SK-N-SH treated with all-trans-retinoic acid at 6 μM for 48 hours (cell line): ENCODE measurements at regions not wholly inside any gene's neighbourhood (a gene's known extent, or its start where the extent isn't known, plus 50 kb on each side); places are given as distances from the start of the nearest gene placed in this dataset.
A peak's percentile ranks its signal among the peaks of the same experiment; 100 is the strongest.

Experiments
- ATAC-seq: fragments of 200-7000 bp; cut with Tn5 transposase; 3 replicates; pipeline ENCODE4 v1.9.1; 2020; ENCODE audit warnings: mild to moderate bottlenecking, moderate library complexity
- ARNTL ChIP-seq: fragments of 450-650 bp; formaldehyde crosslinking; IDR thresholded peaks from 2 replicates; pipeline ENCODE4 v1.5.0; 2020; ENCODE audit warnings: low read depth, mild to moderate bottlenecking, moderate library complexity, borderline replicate concordance
- BACH2 ChIP-seq: fragments of 250-450 bp; sonication (Bioruptor Pico); IDR thresholded peaks from 2 replicates; pipeline ENCODE4 v1.9.0; 2021; ENCODE audit warnings: mild to moderate bottlenecking, borderline replicate concordance
- CSDC2 ChIP-seq: fragments of 250-450 bp; sonication (Bioruptor Pico); IDR thresholded peaks from 2 replicates; pipeline ENCODE4 v1.5.0; 2020; ENCODE audit warnings: mild to moderate bottlenecking, moderate library complexity
- ESRRG ChIP-seq: fragments of 250-450 bp; sonication (Bioruptor Pico); IDR thresholded peaks from 2 replicates; pipeline ENCODE4 v1.6.1; 2021; ENCODE audit warnings: mild to moderate bottlenecking
- GLIS3 ChIP-seq: fragments of 250-450 bp; sonication (Bioruptor Pico); IDR thresholded peaks from 2 replicates; pipeline ENCODE4 v1.5.0; 2020; ENCODE audit warnings: mild to moderate bottlenecking, moderate library complexity
- ISL1 ChIP-seq: fragments of 250-450 bp; sonication (Bioruptor Pico); IDR thresholded peaks from 2 replicates; pipeline ENCODE4 v2.1.2; 2022; ENCODE audit warnings: mild to moderate bottlenecking, moderate library complexity
- OSR1 ChIP-seq: fragments of 250-450 bp; sonication (Bioruptor Pico); IDR thresholded peaks from 2 replicates; pipeline ENCODE4 v1.8.0; 2022; ENCODE audit warnings: moderate library complexity, mild to moderate bottlenecking, inconsistent platforms
- PPARA ChIP-seq: fragments of 250-450 bp; sonication (Bioruptor Pico); IDR thresholded peaks from 2 replicates; pipeline ENCODE4 v1.5.0; 2020; ENCODE audit warnings: mild to moderate bottlenecking, borderline replicate concordance
- SNAI2 ChIP-seq: fragments of 250-450 bp; sonication (Bioruptor Pico); IDR thresholded peaks from 2 replicates; pipeline ENCODE4 v1.5.0; 2020; ENCODE audit warnings: mild to moderate bottlenecking, moderate library complexity
- TCF4 ChIP-seq: fragments of 250-450 bp; sonication (Bioruptor Pico); IDR thresholded peaks from 2 replicates; pipeline ENCODE4 v1.8.0; 2021; ENCODE audit warnings: mild to moderate bottlenecking, moderate library complexity, borderline replicate concordance
- ZFP3 ChIP-seq: fragments of 250-450 bp; sonication (Bioruptor Pico); IDR thresholded peaks from 2 replicates; pipeline ENCODE4 v1.5.0; 2020; ENCODE audit warnings: mild to moderate bottlenecking, moderate library complexity
- ZFP30 ChIP-seq: fragments of 450-650 bp; formaldehyde crosslinking; IDR thresholded peaks from 2 replicates; pipeline ENCODE4 v1.5.0; 2022; ENCODE audit warnings: mild to moderate bottlenecking, moderate library complexity
- ZNF565 ChIP-seq: fragments of 450-650 bp; formaldehyde crosslinking; conservative IDR thresholded peaks from 2 replicates; pipeline ENCODE4 v1.5.0; 2020; ENCODE audit warnings: low read depth, mild to moderate bottlenecking, moderate library complexity
- ZNF70 ChIP-seq: fragments of 450-650 bp; formaldehyde crosslinking; IDR thresholded peaks from 2 replicates; pipeline ENCODE4 v1.5.0; 2020; ENCODE audit warnings: mild to moderate bottlenecking, moderate library complexity
- ZNF8 ChIP-seq: fragments of 450-650 bp; formaldehyde crosslinking; IDR thresholded peaks from 2 replicates; pipeline ENCODE4 v1.5.0; 2020; ENCODE audit warnings: mild to moderate bottlenecking, moderate library complexity
- TF ChIP-seq, protein P1 (sequence below): fragments of 250-450 bp; sonication (Bioruptor Pico); IDR thresholded peaks from 2 replicates; pipeline ENCODE4 v1.5.1; 2020; ENCODE audit warnings: low read depth, mild to moderate bottlenecking, moderate library complexity
- TF ChIP-seq, protein P2 (sequence below): fragments of 250-450 bp; sonication (Bioruptor Pico); IDR thresholded peaks from 2 replicates; pipeline ENCODE4 v1.8.0; 2020; ENCODE audit warnings: mild to moderate bottlenecking, moderate library complexity, borderline replicate concordance
- TF ChIP-seq, protein P3 (sequence below): fragments of 250-450 bp; sonication (Bioruptor Pico); IDR thresholded peaks from 2 replicates; pipeline ENCODE4 v1.8.0; 2021; ENCODE audit warnings: low read depth, mild to moderate bottlenecking, moderate library complexity, borderline replicate concordance
- TF ChIP-seq, protein P4 (sequence below): fragments of 250-450 bp; sonication (Bioruptor Pico); IDR thresholded peaks from 2 replicates; pipeline ENCODE4 v1.5.1; 2021; ENCODE audit warnings: mild to moderate bottlenecking, moderate library complexity
- TF ChIP-seq, protein P5 (sequence below): fragments of 250-450 bp; sonication (Bioruptor Pico); IDR thresholded peaks from 2 replicates; pipeline ENCODE4 v1.5.0; 2020; ENCODE audit warnings: mild to moderate bottlenecking, moderate library complexity

DNA sequence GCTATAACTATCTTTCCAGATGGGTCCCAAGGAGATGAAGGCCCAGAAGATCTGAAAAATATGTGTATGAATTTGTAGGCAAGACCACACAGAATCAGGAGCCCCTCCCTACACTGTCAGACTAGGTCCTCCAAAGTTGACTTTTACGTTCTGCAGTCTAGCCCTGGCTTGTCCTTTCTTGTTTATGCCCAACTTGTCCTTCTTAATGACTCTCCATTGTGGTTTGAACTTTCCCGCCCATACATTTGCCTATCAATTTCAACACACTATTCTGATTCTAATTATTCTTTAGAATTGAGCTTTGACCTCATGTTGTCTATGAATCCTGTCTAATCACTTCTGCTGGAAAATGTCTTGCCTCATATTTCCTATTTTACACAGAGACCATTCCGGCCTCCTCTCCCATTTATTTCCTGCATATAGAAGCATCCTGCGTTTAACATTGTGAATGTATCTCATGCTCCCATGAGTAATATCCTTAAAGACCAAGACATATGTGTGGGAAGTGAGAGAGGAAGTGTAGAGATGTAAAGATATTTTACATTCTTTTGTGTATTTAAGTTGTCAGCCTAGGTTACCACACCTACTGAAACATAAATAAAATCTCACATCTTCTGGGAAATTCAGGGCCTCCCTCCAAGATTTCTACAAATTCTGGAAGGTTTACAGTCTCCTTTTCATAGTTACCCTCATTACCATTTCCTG, 348.3 kb downstream of the BCKDHB start (continued):
- TF ChIP-seq, protein P1, sequence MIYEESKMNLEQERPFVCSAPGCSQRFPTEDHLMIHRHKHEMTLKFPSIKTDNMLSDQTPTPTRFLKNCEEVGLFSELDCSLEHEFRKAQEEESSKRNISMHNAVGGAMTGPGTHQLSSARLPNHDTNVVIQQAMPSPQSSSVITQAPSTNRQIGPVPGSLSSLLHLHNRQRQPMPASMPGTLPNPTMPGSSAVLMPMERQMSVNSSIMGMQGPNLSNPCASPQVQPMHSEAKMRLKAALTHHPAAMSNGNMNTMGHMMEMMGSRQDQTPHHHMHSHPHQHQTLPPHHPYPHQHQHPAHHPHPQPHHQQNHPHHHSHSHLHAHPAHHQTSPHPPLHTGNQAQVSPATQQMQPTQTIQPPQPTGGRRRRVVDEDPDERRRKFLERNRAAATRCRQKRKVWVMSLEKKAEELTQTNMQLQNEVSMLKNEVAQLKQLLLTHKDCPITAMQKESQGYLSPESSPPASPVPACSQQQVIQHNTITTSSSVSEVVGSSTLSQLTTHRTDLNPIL (CRISPR knock-in tag): no peak
- no peak for TF ChIP-seq ARNTL (CRISPR knock-in tag)
- no peak for TF ChIP-seq ZFP30 (CRISPR knock-in tag)
- no peak for TF ChIP-seq GLIS3
- no peak for TF ChIP-seq CSDC2 (CRISPR knock-in tag)
- TF ChIP-seq SNAI2 (CRISPR knock-in tag): no peak
- TF ChIP-seq, all 23 proteins: peak for 0

DNA sequence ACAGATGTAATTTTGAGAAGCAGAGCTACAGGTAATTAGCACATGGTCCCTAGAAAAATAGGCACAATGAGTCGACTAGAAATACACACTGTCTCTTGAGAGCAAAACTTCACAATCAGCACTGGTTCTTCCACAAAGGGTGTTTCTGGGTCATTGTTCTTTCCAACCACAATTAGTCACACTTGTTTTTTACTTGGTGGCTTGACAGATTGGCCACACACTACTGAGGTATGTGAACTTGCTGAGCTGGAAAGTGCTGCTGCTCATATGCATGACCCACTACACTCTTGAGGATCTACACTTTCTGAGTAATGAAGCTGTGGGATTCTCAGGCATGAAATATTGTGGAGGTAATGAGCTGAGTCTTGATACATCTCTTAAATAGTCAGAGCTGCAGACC, 347.7 kb downstream of the BCKDHB start:
- TF ChIP-seq, protein P2, sequence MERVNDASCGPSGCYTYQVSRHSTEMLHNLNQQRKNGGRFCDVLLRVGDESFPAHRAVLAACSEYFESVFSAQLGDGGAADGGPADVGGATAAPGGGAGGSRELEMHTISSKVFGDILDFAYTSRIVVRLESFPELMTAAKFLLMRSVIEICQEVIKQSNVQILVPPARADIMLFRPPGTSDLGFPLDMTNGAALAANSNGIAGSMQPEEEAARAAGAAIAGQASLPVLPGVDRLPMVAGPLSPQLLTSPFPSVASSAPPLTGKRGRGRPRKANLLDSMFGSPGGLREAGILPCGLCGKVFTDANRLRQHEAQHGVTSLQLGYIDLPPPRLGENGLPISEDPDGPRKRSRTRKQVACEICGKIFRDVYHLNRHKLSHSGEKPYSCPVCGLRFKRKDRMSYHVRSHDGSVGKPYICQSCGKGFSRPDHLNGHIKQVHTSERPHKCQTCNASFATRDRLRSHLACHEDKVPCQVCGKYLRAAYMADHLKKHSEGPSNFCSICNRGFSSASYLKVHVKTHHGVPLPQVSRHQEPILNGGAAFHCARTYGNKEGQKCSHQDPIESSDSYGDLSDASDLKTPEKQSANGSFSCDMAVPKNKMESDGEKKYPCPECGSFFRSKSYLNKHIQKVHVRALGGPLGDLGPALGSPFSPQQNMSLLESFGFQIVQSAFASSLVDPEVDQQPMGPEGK (CRISPR knock-in tag): no peak
- TF ChIP-seq ZNF8 (CRISPR knock-in tag) (no peak), CSDC2 (CRISPR knock-in tag) (no peak), TCF4 (CRISPR knock-in tag) (no peak), ZNF565 (no peak), BACH2 (CRISPR knock-in tag) (no peak)
- TF ChIP-seq, protein P3, sequence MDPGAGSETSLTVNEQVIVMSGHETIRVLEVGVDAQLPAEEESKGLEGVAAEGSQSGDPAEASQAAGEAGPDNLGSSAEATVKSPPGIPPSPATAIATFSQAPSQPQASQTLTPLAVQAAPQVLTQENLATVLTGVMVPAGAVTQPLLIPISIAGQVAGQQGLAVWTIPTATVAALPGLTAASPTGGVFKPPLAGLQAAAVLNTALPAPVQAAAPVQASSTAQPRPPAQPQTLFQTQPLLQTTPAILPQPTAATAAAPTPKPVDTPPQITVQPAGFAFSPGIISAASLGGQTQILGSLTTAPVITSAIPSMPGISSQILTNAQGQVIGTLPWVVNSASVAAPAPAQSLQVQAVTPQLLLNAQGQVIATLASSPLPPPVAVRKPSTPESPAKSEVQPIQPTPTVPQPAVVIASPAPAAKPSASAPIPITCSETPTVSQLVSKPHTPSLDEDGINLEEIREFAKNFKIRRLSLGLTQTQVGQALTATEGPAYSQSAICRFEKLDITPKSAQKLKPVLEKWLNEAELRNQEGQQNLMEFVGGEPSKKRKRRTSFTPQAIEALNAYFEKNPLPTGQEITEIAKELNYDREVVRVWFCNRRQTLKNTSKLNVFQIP: no peak
- TF ChIP-seq, protein P4, sequence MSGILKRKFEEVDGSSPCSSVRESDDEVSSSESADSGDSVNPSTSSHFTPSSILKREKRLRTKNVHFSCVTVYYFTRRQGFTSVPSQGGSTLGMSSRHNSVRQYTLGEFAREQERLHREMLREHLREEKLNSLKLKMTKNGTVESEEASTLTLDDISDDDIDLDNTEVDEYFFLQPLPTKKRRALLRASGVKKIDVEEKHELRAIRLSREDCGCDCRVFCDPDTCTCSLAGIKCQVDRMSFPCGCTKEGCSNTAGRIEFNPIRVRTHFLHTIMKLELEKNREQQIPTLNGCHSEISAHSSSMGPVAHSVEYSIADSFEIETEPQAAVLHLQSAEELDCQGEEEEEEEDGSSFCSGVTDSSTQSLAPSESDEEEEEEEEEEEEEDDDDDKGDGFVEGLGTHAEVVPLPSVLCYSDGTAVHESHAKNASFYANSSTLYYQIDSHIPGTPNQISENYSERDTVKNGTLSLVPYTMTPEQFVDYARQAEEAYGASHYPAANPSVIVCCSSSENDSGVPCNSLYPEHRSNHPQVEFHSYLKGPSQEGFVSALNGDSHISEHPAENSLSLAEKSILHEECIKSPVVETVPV (CRISPR knock-in tag): no peak
- TF ChIP-seq, protein P1 (CRISPR knock-in tag): no peak
- ATAC-seq: peak; percentile 8; the same call in 1 of the 3 replicates

DNA sequence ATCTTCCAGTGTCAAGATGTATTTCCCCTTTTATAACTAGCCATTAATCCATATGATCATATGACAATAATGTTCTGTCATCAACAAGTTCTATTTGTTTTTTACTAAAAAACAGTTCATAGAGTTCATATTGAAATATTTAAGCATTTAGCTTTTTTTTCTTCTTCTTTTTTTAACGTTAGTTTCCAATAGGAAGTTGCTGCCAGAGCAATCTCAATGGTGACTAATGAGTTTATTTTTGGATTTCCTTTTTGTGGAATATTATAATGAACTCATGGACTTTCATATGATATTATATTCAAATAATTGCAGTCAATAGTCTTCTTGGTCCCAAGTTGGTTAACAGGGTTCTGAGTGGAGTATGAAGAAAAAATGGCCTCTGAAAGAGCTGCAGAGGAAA, 343.3 kb downstream of the BCKDHB start:
- TF ChIP-seq ARNTL (CRISPR knock-in tag): no peak
- TF ChIP-seq ZFP30 (CRISPR knock-in tag): no peak
- TF ChIP-seq ZFP3 (CRISPR knock-in tag): no peak
- TF ChIP-seq GLIS3: no peak
- no peak for TF ChIP-seq ZNF565
- TF ChIP-seq, protein P5, sequence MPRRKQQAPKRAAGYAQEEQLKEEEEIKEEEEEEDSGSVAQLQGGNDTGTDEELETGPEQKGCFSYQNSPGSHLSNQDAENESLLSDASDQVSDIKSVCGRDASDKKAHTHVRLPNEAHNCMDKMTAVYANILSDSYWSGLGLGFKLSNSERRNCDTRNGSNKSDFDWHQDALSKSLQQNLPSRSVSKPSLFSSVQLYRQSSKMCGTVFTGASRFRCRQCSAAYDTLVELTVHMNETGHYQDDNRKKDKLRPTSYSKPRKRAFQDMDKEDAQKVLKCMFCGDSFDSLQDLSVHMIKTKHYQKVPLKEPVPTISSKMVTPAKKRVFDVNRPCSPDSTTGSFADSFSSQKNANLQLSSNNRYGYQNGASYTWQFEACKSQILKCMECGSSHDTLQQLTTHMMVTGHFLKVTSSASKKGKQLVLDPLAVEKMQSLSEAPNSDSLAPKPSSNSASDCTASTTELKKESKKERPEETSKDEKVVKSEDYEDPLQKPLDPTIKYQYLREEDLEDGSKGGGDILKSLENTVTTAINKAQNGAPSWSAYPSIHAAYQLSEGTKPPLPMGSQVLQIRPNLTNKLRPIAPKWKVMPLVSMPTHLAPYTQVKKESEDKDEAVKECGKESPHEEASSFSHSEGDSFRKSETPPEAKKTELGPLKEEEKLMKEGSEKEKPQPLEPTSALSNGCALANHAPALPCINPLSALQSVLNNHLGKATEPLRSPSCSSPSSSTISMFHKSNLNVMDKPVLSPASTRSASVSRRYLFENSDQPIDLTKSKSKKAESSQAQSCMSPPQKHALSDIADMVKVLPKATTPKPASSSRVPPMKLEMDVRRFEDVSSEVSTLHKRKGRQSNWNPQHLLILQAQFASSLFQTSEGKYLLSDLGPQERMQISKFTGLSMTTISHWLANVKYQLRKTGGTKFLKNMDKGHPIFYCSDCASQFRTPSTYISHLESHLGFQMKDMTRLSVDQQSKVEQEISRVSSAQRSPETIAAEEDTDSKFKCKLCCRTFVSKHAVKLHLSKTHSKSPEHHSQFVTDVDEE (CRISPR knock-in tag): no peak
- TF ChIP-seq CSDC2 (CRISPR knock-in tag): no peak
- TF ChIP-seq SNAI2 (CRISPR knock-in tag): no peak
- TF ChIP-seq ESRRG (CRISPR knock-in tag): no peak
- no peak for TF ChIP-seq OSR1 (CRISPR knock-in tag)
- TF ChIP-seq, protein P4 (CRISPR knock-in tag): no peak
- TF ChIP-seq ZNF70 (CRISPR knock-in tag): no peak
- TF ChIP-seq ISL1 (CRISPR knock-in tag): no peak
- no peak for TF ChIP-seq BACH2 (CRISPR knock-in tag)
- no peak for TF ChIP-seq PPARA
- TF ChIP-seq TCF4 (CRISPR knock-in tag): no peak
- no peak for ATAC-seq
